Right lobe of liver (tissue), 6 donors: ENCODE measurements at regions not wholly inside any gene's neighbourhood (a gene's known extent, or its start where the extent isn't known, plus 50 kb on each side); places are given as distances from the start of the nearest gene placed in this dataset.

Experiments used
- ATAC-seq, 4 donors: fragments of 200-7000 bp; cut with Tn5 transposase; one replicate each; pipeline ENCODE4 v1.9.1; 2020; ENCODE audit warnings: mild to moderate bottlenecking in 4 of 4, moderate library complexity in 4 of 4
- DNase-seq, 3 donors: peaks; one replicate each; pipeline ENCODE4 v3.0.0-alpha.2; 2020
- H3K27ac ChIP-seq, 3 donors: fragments of 200-600 bp; one replicate each; pipeline ENCODE4 v1.8.0; 2022
- H3K27me3 ChIP-seq, 2 donors: fragments of 200-600 bp; one replicate each; pipeline ENCODE4 v1.8.0; 2022
- H3K36me3 ChIP-seq, 4 donors: fragments of 200-600 bp; sonication (generic) in 1 of 4; one replicate each; pipeline versions ENCODE4 v1.5.1 to v1.8.0; 2017 to 2022; ENCODE audit warnings: control low read depth in 1 of 4
- H3K4me1 ChIP-seq, 4 donors: fragments of 200-600 bp; sonication (generic) in 1 of 4; one replicate each; pipeline versions ENCODE4 v1.5.1 to v1.8.0; 2017 to 2022; ENCODE audit warnings: control low read depth in 1 of 4
- H3K4me3 ChIP-seq, 3 donors: fragments of 200-600 bp; one replicate each; pipeline ENCODE4 v1.8.0; 2022
- H3K9me3 ChIP-seq, 4 donors: fragments of 200-600 bp; sonication (generic) in 1 of 4; one replicate each; pipeline versions ENCODE4 v1.5.1 to v1.8.0; 2017 to 2022; ENCODE audit warnings: control low read depth in 1 of 4
- POLR2A ChIP-seq: fragments of 450-650 bp; IDR thresholded peaks from one replicate; pipeline ENCODE4 v1.6.1; 2017; ENCODE audit warnings: antibody characterized with exemption, mild to moderate bottlenecking
- WGBS: methylation state at CpG from one replicate; pipeline ENCODE4 v1.1.6; 2018; ENCODE audit warnings: low coverage, low lambda C conversion rate; ENCODE audit not compliant: insufficient coverage; ENCODE audit errors: missing lambda C conversion rate; 5-methylcytosine and 5-hydroxymethylcytosine counted together
- intact Hi-C, 2 donors: fragments of 100-400 bp; cut with DNase I; formaldehyde crosslinking; loops; one replicate each; pipeline versions ENCODE4 v1.11.2 to v1.14.1; 2022
- TF ChIP-seq, protein P1 (sequence below), 4 donors: fragments of 200-600 bp in 3 of 4; fragments of 450-650 bp in 1 of 4; IDR thresholded peaks; one replicate each; pipeline versions ENCODE4 v1.5.1 to v1.8.0; 2016 to 2022; ENCODE audit warnings: antibody characterized with exemption in 4 of 4, mild to moderate bottlenecking in 2 of 4
- donor health status: DM: no; HTN: yes; CAD: no.
- donor health status: DM: no; HTN: no; CAD: no.
- donor health status: DM: no; HTN: no; CAD: no.
- donor health status: DM: no; HTN: yes; CAD: no.
- donor health status: DM: no; HTN: yes; CAD: no.

- DNase-seq (no peak), ATAC-seq (no peak)
- intact Hi-C loops, result no loop called here
- no peaks in the 10 kb centered on the region for H3K4me1 ChIP-seq
- H3K27ac ChIP-seq, result no peak overlapping the region
- no peak for TF ChIP-seq POLR2A
- TF ChIP-seq, protein P1, sequence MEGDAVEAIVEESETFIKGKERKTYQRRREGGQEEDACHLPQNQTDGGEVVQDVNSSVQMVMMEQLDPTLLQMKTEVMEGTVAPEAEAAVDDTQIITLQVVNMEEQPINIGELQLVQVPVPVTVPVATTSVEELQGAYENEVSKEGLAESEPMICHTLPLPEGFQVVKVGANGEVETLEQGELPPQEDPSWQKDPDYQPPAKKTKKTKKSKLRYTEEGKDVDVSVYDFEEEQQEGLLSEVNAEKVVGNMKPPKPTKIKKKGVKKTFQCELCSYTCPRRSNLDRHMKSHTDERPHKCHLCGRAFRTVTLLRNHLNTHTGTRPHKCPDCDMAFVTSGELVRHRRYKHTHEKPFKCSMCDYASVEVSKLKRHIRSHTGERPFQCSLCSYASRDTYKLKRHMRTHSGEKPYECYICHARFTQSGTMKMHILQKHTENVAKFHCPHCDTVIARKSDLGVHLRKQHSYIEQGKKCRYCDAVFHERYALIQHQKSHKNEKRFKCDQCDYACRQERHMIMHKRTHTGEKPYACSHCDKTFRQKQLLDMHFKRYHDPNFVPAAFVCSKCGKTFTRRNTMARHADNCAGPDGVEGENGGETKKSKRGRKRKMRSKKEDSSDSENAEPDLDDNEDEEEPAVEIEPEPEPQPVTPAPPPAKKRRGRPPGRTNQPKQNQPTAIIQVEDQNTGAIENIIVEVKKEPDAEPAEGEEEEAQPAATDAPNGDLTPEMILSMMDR (IDR thresholded peaks at IDR 0.05), result no peak
- WGBS, result 87% methylated on average over 13 of the region's 29 CpGs
- H3K4me3 ChIP-seq, result no peak overlapping the region
- no peaks in the 10 kb centered on the region for H3K9me3 ChIP-seq
- H3K36me3 ChIP-seq, result no peaks in the 10 kb centered on the region
- H3K27me3 ChIP-seq, result no peaks in the 10 kb centered on the region
These were observed 187.6 kb upstream of the SHH start for GRCh38 chr7:155999631-156000489.

GRCh38 chr7:155998766-155999630 is 186.7 kb upstream of the SHH start:
- Histone ChIP-seq H3K9me3 (no peaks in the 10 kb centered on the region), H3K27ac (no peak overlapping the region), H3K27me3 (no peaks in the 10 kb centered on the region), H3K4me1 (no peaks in the 10 kb centered on the region), H3K36me3 (no peaks in the 10 kb centered on the region), H3K4me3 (no peak overlapping the region)
- DNase-seq, result no peak
- no peak for ATAC-seq
- intact Hi-C loops, result no loop called here
- 51% methylated on average over 5 of the region's 25 CpGs for WGBS
- TF ChIP-seq, protein P1 (IDR thresholded peaks at IDR 0.05), result no peak
- no peak for TF ChIP-seq POLR2A

- no peak overlapping the region for H3K4me3 ChIP-seq
- 75% methylated on average over 12 of the region's 23 CpGs for WGBS
- ATAC-seq (no peak), DNase-seq (no peak)
- H3K27ac ChIP-seq, result no peak overlapping the region
- intact Hi-C loops, result no loop called here
- TF ChIP-seq, protein P1 (IDR thresholded peaks at IDR 0.05), result no peak
- no peak for TF ChIP-seq POLR2A
- H3K36me3 ChIP-seq, result no peaks in the 10 kb centered on the region
- no peaks in the 10 kb centered on the region for H3K9me3 ChIP-seq
- no peaks in the 10 kb centered on the region for H3K4me1 ChIP-seq
- no peaks in the 10 kb centered on the region for H3K27me3 ChIP-seq
These were observed 186.0 kb upstream of the SHH start for GRCh38 chr7:155998328-155998691.

- 69% methylated on average over 22 of the region's 35 CpGs for WGBS
- intact Hi-C loops, result no loop called here
- no peak for DNase-seq
These were observed 185.4 kb upstream of the SHH start for GRCh38 chr7:155997431-155998327.

More at GRCh38 chr7:155997431-155998327, 185.4 kb upstream of the SHH start:
- no peak overlapping the region for H3K4me3 ChIP-seq
- no peaks in the 10 kb centered on the region for H3K36me3 ChIP-seq
- no peak overlapping the region for H3K27ac ChIP-seq
- no peaks in the 10 kb centered on the region for H3K4me1 ChIP-seq
- no peak for ATAC-seq
- no peaks in the 10 kb centered on the region for H3K9me3 ChIP-seq
- H3K27me3 ChIP-seq, result no peaks in the 10 kb centered on the region
- TF ChIP-seq, protein P1 (IDR thresholded peaks at IDR 0.05), result no peak
- no peak for TF ChIP-seq POLR2A
